GM19238 (cell line): ENCODE measurements at regions not wholly inside any gene's neighbourhood (a gene's known extent, or its start where the extent isn't known, plus 50 kb on each side); places are given as distances from the start of the nearest gene placed in this dataset.

Experiments used
- DNase-seq: peaks from one replicate; pipeline ENCODE4 v3.0.0; 2011; ENCODE audit warnings: low spot score; ENCODE audit not compliant: insufficient read length

GRCh38 chr10:3548076-3548475, 236.9 kb downstream of the KLF6 start:
- no peak for DNase-seq

- DNase-seq = no peak
These were observed 240.4 kb downstream of the KLF6 start for GRCh38 chr10:3544561-3544960.

GRCh38 chr10:3542185-3542611, 242.8 kb downstream of the KLF6 start:
- DNase-seq = no peak

GRCh38 chr10:3539696-3540383, 245.2 kb downstream of the KLF6 start:
- DNase-seq = no peak

GRCh38 chr10:3538656-3539531, 246.1 kb downstream of the KLF6 start:
- no peak for DNase-seq

- no peak for DNase-seq
These were observed 246.7 kb downstream of the KLF6 start for GRCh38 chr10:3538291-3538655.

- DNase-seq = no peak
These were observed 247.5 kb downstream of the KLF6 start for GRCh38 chr10:3537518-3537917.

- no peak for DNase-seq
These were observed 250.0 kb downstream of the KLF6 start for GRCh38 chr10:3535001-3535400.

- DNase-seq = no peak
These were observed 250.6 kb downstream of the KLF6 start for GRCh38 chr10:3534433-3534832.

- no peak for DNase-seq
These were observed 251.7 kb downstream of the KLF6 start for GRCh38 chr10:3533296-3533695.

- no peak for DNase-seq
These were observed 252.4 kb downstream of the KLF6 start for GRCh38 chr10:3532644-3533043.

GRCh38 chr10:3531670-3532069, 253.3 kb downstream of the KLF6 start:
- no peak for DNase-seq

- DNase-seq = no peak
These were observed 254.0 kb downstream of the KLF6 start for GRCh38 chr10:3530783-3531645.

- DNase-seq = no peak
These were observed 254.7 kb downstream of the KLF6 start for GRCh38 chr10:3530346-3530745.

GRCh38 chr10:3529691-3530090, 255.3 kb downstream of the KLF6 start:
- no peak for DNase-seq

GRCh38 chr10:3528823-3529403, 256.1 kb downstream of the KLF6 start:
- no peak for DNase-seq

- DNase-seq = no peak
These were observed 256.7 kb downstream of the KLF6 start for GRCh38 chr10:3528271-3528670.

GRCh38 chr10:3527869-3528268, 257.1 kb downstream of the KLF6 start:
- DNase-seq = no peak

GRCh38 chr10:3526727-3527501, 258.1 kb downstream of the KLF6 start:
- no peak for DNase-seq

GRCh38 chr10:3525832-3526449, 259.1 kb downstream of the KLF6 start:
- no peak for DNase-seq
